HCT116 (cell line): ENCODE measurements at regions not wholly inside any gene's neighbourhood (a gene's known extent, or its start where the extent isn't known, plus 50 kb on each side); places are given as distances from the start of the nearest gene placed in this dataset.

Experiments used
- ATAC-seq: fragments of 200-7000 bp; cut with Tn5 transposase; 2 replicates; pipeline ENCODE4 v1.9.1; 2020; ENCODE audit warnings: mild to moderate bottlenecking, moderate library complexity
- BruUV-seq: library from RNA; stranded (reverse); fragments of 400-500 nt; replicated peaks from 2 replicates; lab custom pipeline; 2021; lab: Mats Ljungman, UMichigan
- CTCF ChIA-PET: fragments of 300-600 bp; sonication (Branson Sonifier 250); formaldehyde crosslinking; loops from one replicate; lab custom pipeline; 2021; ENCODE audit warnings: antibody characterized with exemption; lab: Charles Lee
- POLR2A ChIA-PET: fragments of 300-600, 350-600 bp; sonication (Branson Sonifier 250); formaldehyde crosslinking; loops from one replicate; lab custom pipeline; 2021; ENCODE audit warnings: antibody characterized with exemption; lab: Charles Lee
- RAD21 ChIA-PET, 2 experiments: fragments of 300-600 bp; sonication (Branson Sonifier 250); formaldehyde crosslinking; loops; one replicate each; lab custom pipeline; 2023; ENCODE audit warnings: low total read pairs in 2 of 2; ENCODE audit not compliant: uncharacterized antibody in 2 of 2, unreplicated experiment in 2 of 2, low non-redundant PET in 1 of 2; lab: Charles Lee
- DNase-seq: peaks from one replicate; pipeline ENCODE4 v3.0.0-alpha.2; 2010; ENCODE audit warnings: low read depth, low spot score
- H2AFZ ChIP-seq: fragments of 200-600 bp; shearing (Covaris generic), sonication (generic); 2 replicates; pipeline ENCODE4 v1.6.1; 2017; ENCODE audit warnings: low read depth, mixed run types, mixed read lengths, antibody characterized with exemption, low read length; ENCODE audit not compliant: poor library complexity, severe bottlenecking
- H3K27ac ChIP-seq: 2 replicates; pipeline ENCODE4 v1.5.1; 2012; ENCODE audit warnings: low read depth, low read length
- H3K27me3 ChIP-seq: fragments of 200-600 bp; sonication (generic); 2 replicates; pipeline ENCODE4 v1.6.1; 2016; ENCODE audit warnings: mixed run types, low read length, mixed read lengths; ENCODE audit not compliant: insufficient read depth
- H3K36me3 ChIP-seq, 2 experiments: fragments of 200-500 bp in 1 of 2; fragments of 200-600 bp in 1 of 2; sonication (Bioruptor generic) in 1 of 2; sonication (generic) in 1 of 2; 2 replicates each; pipeline versions ENCODE4 v1.5.1 to v1.6.1; 2014 to 2016; ENCODE audit warnings: low read length in 2 of 2, inconsistent platforms in 1 of 2, mixed read lengths in 1 of 2, mixed run types in 1 of 2; ENCODE audit not compliant: insufficient read depth in 2 of 2, control insufficient read depth in 1 of 2
- H3K4me1 ChIP-seq, 2 experiments: fragments of 200-600 bp in 1 of 2; sonication (generic) in 1 of 2; 2 replicates each; pipeline versions ENCODE4 v1.5.1 to v1.6.1; 2012 to 2017; ENCODE audit warnings: low read length in 2 of 2, inconsistent platforms in 1 of 2, mild to moderate bottlenecking in 1 of 2, mixed read lengths in 1 of 2, mixed run types in 1 of 2, moderate library complexity in 1 of 2; ENCODE audit not compliant: insufficient read depth in 2 of 2, control insufficient read depth in 1 of 2
- H3K4me2 ChIP-seq: fragments of 200-600 bp; sonication (generic); 2 replicates; pipeline ENCODE4 v1.6.1; 2017; ENCODE audit warnings: mixed run types, low read length, mixed read lengths
- H3K4me3 ChIP-seq, 2 experiments: fragments of 200-600 bp in 1 of 2; sonication (generic) in 1 of 2; replicated peaks in 1 of 2; 2 replicates each; pipeline ENCODE4 v1.5.1; 2011 to 2016; ENCODE audit warnings: low read length in 2 of 2, control low read depth in 1 of 2, low read depth in 1 of 2, mild to moderate bottlenecking in 1 of 2, mixed read lengths in 1 of 2, mixed run types in 1 of 2
- H3K79me2 ChIP-seq: fragments of 200-600 bp; sonication (generic); 2 replicates; pipeline ENCODE4 v1.6.1; 2017; ENCODE audit warnings: mild to moderate bottlenecking, mixed run types, low read length, moderate library complexity, mixed read lengths; ENCODE audit not compliant: insufficient read depth
- H3K9ac ChIP-seq: fragments of 200-600 bp; sonication (generic); 2 replicates; pipeline ENCODE4 v1.6.1; 2016; ENCODE audit warnings: low read length, mixed read lengths
- H3K9me2 ChIP-seq: fragments of 200-600 bp; sonication (generic), shearing (Covaris generic); 2 replicates; pipeline ENCODE4 v1.6.1; 2017; ENCODE audit warnings: mixed run types, mild to moderate bottlenecking, moderate library complexity; ENCODE audit not compliant: insufficient read depth
- H3K9me3 ChIP-seq, 2 experiments: fragments of 200-500 bp in 1 of 2; fragments of 200-600 bp in 1 of 2; sonication (Bioruptor generic) in 1 of 2; sonication (generic) in 1 of 2; 2 replicates each; pipeline ENCODE4 v1.6.1; 2014 to 2017; ENCODE audit warnings: low read length in 2 of 2, mixed read lengths in 2 of 2, inconsistent platforms in 1 of 2, low read depth in 1 of 2, mild to moderate bottlenecking in 1 of 2, mixed run types in 1 of 2, moderate library complexity in 1 of 2; ENCODE audit not compliant: control insufficient read depth in 1 of 2, insufficient read depth in 1 of 2
- H4K20me1 ChIP-seq: fragments of 200-600 bp; sonication (generic), shearing (Covaris generic); 2 replicates; pipeline ENCODE4 v1.6.1; 2017; ENCODE audit warnings: mixed run types, mild to moderate bottlenecking, moderate library complexity; ENCODE audit not compliant: insufficient read depth
- CBX3 ChIP-seq: IDR thresholded peaks from 2 replicates; pipeline ENCODE4 v1.6.1; 2012; ENCODE audit warnings: low read depth
- EZH2 ChIP-seq: fragments of 200-600 bp; sonication (generic); IDR thresholded peaks from 2 replicates; pipeline ENCODE4 v1.6.1; 2017; ENCODE audit warnings: antibody characterized with exemption, mixed run types
- EZH2phosphoT487 ChIP-seq: fragments of 200-600 bp; IDR thresholded peaks from 2 replicates; pipeline ENCODE4 v1.6.1; 2018; ENCODE audit warnings: antibody characterized with exemption, borderline replicate concordance
- FOSL1 ChIP-seq: IDR thresholded peaks from 2 replicates; pipeline ENCODE4 v1.6.1; 2012; ENCODE audit warnings: low read depth
- REST ChIP-seq: IDR thresholded peaks from 2 replicates; pipeline ENCODE4 v1.6.1; 2012; ENCODE audit warnings: low read depth
- SIN3A ChIP-seq: IDR thresholded peaks from 2 replicates; pipeline ENCODE4 v1.6.1; 2012; ENCODE audit warnings: low read depth
- SRF ChIP-seq: IDR thresholded peaks from 2 replicates; pipeline ENCODE4 v1.6.1; 2012; ENCODE audit warnings: low read depth
- TCF7L2 ChIP-seq: IDR thresholded peaks from 2 replicates; pipeline ENCODE4 v1.7.0; 2011; ENCODE audit warnings: borderline replicate concordance, inconsistent platforms; ENCODE audit not compliant: insufficient read depth, insufficient read length; ENCODE audit errors: extremely low read depth
- YY1 ChIP-seq: IDR thresholded peaks from 2 replicates; pipeline ENCODE4 v1.6.1; 2011; ENCODE audit warnings: low read length, low read depth, moderate library complexity, mild to moderate bottlenecking; ENCODE audit not compliant: insufficient replicate concordance; ENCODE audit errors: extremely low read depth
- ZBTB33 ChIP-seq: IDR thresholded peaks from 2 replicates; pipeline ENCODE4 v1.6.1; 2011; ENCODE audit warnings: mild to moderate bottlenecking, low read length, moderate library complexity; ENCODE audit not compliant: insufficient replicate concordance; ENCODE audit errors: extremely low read depth
- ZNF274 ChIP-seq: fragments of 200-500 bp; sonication (Bioruptor generic); IDR thresholded peaks from 2 replicates; pipeline ENCODE4 v1.6.1; 2014; ENCODE audit warnings: mild to moderate bottlenecking, low read depth, low read length, inconsistent platforms
- intact Hi-C: fragments of 100-400 bp; cut with micrococcal nuclease; formaldehyde crosslinking; loops from 2 replicates; pipeline ENCODE4 v1.10.0; 2022

GRCh38 chr1:10932088-10932487 is 80.4 kb upstream of the TARDBP start:
- POLR2A ChIA-PET: no interaction called here
- Histone ChIP-seq H3K4me1 (no peaks in the 10 kb centered on the region), H3K27ac (no peak overlapping the region), H3K27me3 (no peaks in the 10 kb centered on the region), H3K36me3 (no peaks in the 10 kb centered on the region), H4K20me1 (no peaks in the 10 kb centered on the region), H3K9me3 (peaks cover 7 to 11% of the 10 kb centered on the region in 2 experiments; a peak in 2 of 4 replicates), H3K4me3 (no peak overlapping the region)
- TF ChIP-seq ZBTB33 (no peak), CBX3 (no peak), YY1 (no peak), TCF7L2 (no peak)
- TF ChIP-seq, all 23 proteins: peak for 0
- Histone ChIP-seq H3K9me2 (no peaks in the 10 kb centered on the region), H2AFZ (no peak overlapping the region), H3K9ac (no peak overlapping the region), H3K79me2 (no peaks in the 10 kb centered on the region), H3K4me2 (no peak overlapping the region)
- intact Hi-C loops: no loop called here
- DNase-seq: no peak
- RAD21 ChIA-PET: no interaction called here
- no peak for ATAC-seq
- CTCF ChIA-PET: no interaction called here
- BruUV-seq: no TSS peak

GRCh38 chr1:10934150-10934818 is 78.2 kb upstream of the TARDBP start:
- Histone ChIP-seq H3K4me2 (no peak overlapping the region), H3K9me2 (no peaks in the 10 kb centered on the region), H3K9me3 (no peaks in the 10 kb centered on the region; a peak in 1 of 4 replicates), H3K4me3 (no peak overlapping the region), H3K4me1 (no peaks in the 10 kb centered on the region), H3K27ac (no peak overlapping the region), H4K20me1 (no peaks in the 10 kb centered on the region), H3K27me3 (no peaks in the 10 kb centered on the region), H3K79me2 (no peaks in the 10 kb centered on the region), H3K9ac (no peak overlapping the region), H3K36me3 (no peaks in the 10 kb centered on the region), H2AFZ (no peak overlapping the region)
- DNase-seq (no peak), ATAC-seq (peak; percentile 42; the same call in 1 of the 2 replicates)
- BruUV-seq: no TSS peak
- POLR2A ChIA-PET: no interaction called here
- intact Hi-C loops: no loop called here
- RAD21 ChIA-PET: no interaction called here
- CTCF ChIA-PET: no interaction called here
- TF ChIP-seq EZH2: no peak
- TF ChIP-seq FOSL1: no peak
- no peak for TF ChIP-seq ZNF274
- no peak for TF ChIP-seq SRF
- no peak for TF ChIP-seq SIN3A
- TF ChIP-seq EZH2phosphoT487: no peak
- no peak for TF ChIP-seq REST
